Erythroblast (primary cell): ENCODE measurements at regions not wholly inside any gene's neighbourhood (a gene's known extent, or its start where the extent isn't known, plus 50 kb on each side); places are given as distances from the start of the nearest gene placed in this dataset.
"Not testable (repeated sequence)": the region's sequence is repeated elsewhere in the genome, so short reads cannot be mapped to it uniquely, and the experiment has no call there.

Experiments used
- GATA1 ChIP-seq: IDR thresholded peaks from 2 replicates; pipeline ENCODE4 v1.6.1; 2011; ENCODE audit warnings: low read depth, mild to moderate bottlenecking, control low read depth, low read length, moderate library complexity
- POLR2A ChIP-seq: IDR thresholded peaks from 2 replicates; pipeline ENCODE4 v1.6.1; 2011; ENCODE audit warnings: mild to moderate bottlenecking, low read length

DNA sequence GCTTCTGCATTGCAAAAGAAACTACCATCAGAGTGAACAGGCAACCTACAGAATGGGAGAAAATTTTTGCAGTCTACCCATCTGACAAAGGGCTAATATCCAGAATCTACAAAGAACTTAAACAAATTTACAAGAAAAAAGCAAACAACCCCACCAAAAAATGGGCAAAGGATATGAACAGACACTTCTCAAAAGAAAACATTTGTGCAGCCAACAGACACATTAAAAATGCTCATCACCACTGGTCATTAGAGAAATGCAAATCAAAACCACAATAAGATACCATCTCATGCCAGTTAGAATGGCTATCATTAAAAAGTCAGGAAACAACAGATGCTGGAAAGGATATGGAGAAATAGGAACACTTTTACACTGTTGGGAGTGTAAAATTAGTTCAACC is 157.3 kb downstream of the ARL4A start:
- not testable (repeated sequence) for TF ChIP-seq POLR2A, GATA1
